GM21423 (cell line): ENCODE measurements at regions not wholly inside any gene's neighbourhood (a gene's known extent, or its start where the extent isn't known, plus 50 kb on each side); places are given as distances from the start of the nearest gene placed in this dataset.
"Not testable (repeated sequence)": the region's sequence is repeated elsewhere in the genome, so short reads cannot be mapped to it uniquely, and the experiment has no call there.

Experiments
- ATAC-seq: cut with Tn5 transposase; IDR thresholded peaks from one replicate; pipeline ENCODE4 v1.9.1; 2021; ENCODE audit warnings: mild to moderate bottlenecking, moderate library complexity; ENCODE audit not compliant: unreplicated experiment

DNA sequence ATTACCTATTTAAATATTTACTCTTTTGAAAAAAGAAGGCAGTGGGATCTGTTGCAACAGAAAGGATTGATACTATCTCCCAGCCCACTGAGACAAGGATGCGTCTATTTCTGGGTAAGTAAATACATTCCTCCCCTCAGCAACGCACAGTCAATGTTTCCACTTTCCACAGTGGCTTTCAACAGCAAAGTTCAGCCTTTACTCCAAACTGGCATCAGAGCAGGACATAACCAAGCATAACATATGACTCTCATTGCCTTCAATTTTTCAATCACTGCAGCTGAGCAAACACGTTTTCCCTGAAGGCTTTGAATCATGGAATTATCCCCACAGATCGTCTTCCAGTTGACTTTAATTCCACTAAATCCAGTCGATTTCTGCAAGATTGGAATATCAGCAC is 160.3 kb upstream of the FRG1 start:
- ATAC-seq: no peak

DNA sequence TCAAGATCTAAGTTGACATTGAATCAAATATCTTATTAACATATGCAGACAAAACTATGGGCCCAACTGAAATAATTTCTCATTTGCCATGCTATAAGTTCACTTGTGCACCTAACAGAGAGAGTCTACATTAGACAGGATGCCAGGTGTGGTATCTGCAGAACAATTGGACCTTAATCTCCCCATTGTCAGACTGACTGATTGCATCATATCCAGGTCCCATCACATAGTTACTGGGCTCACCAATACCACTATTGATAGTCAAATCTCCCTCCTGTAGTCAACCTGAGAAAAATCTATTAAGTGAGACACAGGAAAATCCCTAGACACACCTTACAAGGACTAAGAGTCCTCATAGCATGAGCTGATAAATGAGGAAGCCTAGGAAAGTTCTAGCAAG is 156.0 kb upstream of the FRG1 start:
- no peak for ATAC-seq

DNA sequence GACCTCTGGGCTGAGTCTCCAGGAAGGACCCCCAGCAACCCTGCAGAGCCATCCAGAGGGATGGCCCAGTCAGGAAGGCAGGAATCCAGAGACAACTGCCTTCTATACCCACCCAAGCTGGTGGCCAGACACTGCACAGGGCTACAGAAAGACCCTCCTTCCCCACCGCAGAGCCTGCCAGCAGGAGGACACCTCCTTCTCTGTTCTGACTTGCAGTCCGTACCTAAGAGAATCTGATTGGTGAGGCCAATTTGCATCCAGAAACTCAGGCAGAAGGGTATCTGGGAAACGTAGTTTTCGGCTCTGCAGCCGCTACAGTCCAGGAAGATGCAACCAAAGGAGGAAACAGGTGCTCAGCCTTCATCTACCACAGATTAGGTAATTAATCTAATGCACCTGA is 155.4 kb upstream of the FRG1 start:
- ATAC-seq: no peak

DNA sequence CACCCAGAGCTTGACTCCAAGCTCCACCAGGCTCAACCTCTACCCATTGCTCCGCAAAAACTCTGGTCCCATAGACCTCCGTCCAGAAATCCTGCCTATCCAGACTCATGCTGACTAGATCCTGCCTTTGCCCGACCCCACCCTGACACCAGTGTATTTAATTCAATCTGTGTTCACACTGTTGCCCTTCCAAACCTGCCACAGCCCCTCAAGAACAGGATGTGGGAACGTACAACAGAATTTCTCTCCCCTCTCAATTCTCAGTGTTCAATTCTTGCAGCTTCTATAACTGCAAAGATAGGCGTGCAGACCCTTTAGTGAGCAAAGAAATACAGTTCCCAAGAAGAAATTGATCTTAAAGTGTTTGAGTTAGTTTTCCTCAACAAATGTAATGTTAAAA is 154.2 kb upstream of the FRG1 start:
- no peak for ATAC-seq

DNA sequence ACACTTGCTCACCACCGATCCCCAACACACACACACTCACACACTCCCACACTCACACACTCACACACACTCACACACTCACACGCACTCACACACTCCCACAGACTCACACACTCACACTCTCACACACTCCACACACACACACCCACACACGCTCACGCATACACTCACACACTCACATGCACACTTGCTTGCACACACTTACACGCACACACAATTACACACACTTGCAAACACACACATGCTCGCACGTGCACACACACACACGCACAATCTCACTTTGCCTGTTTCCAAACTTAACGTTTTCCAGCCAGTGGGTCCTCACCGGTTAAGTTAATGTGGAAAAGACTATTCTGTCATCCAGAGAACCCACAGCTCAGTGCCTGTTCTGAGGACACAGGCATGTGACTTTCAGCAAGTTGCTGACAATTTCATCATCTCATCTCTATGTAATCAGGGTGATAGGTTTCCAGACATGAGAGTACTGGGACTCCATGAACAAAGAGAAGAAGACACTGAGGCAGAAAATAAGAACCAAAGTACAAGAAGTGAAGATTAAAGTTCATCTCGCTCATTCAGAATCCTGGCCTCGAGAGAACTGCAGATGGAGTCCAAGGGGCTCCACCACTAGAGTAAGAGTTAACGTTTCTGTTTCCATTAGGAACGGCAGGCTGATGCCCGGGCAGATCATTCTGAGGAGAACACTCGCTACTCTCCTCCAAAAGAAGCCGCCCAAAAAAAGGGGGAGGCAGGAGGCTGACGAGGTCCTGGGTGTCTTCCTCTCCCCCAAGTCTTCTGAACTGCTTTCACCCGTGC is 153.2 kb upstream of the FRG1 start:
- ATAC-seq: no peak

DNA sequence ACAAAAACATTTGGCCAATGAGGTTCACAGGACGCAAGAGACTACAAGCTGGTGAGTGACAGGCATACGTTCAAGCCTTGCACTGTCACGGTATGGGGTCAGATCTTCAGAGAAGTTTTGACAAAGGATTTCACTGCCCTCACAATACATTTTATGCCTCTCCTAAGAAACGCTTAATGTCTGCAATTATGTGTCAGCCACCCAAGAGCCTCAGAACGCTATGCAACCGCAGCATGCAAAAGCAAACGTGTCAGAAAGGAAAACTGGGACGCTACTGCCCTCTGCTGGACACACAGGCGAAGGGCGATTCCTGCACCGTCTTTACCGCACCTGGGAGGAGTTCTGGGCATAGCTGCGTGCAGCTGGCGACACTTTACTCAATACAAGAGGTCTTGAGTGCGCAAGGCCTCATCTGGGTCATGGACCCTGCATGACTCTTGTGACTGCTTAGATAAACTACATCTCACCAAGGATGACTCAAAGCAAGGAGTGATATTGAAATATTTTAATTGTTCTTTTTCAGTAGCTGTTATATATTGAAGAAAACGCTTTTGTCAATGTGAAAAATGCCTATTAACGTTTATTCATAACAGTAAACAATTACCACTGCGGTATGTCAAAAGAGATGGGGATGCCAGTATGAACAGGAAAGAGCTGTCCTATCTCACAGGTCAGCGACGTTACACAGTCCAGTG is 147.6 kb upstream of the FRG1 start:
- peak; percentile 96 for ATAC-seq

DNA sequence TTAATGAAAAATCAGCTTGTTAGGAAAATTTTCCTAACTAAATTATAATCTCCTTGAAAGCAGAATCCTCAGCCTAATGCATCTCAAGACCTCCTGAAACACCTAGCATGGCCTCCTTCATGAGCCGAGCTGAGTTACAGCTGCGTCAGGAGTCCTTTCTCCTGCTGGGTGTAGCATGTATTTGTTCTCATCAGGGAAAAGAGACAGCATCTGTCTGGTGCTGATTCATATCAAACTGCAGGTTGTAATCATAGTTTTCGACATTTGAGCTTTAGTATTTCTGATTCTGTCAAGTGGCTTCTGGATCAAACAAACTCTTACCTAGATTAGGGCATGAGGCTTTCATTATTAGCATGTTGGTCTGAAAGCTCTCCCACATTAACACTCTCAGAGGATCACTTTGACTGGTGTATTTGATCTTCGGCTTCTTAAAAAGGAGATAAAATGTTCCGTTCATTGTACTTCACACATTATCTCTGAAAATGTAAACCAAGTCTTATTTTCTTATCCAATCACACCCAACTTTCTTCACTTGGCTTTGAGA is 140.1 kb upstream of the FRG1 start:
- no peak for ATAC-seq

DNA sequence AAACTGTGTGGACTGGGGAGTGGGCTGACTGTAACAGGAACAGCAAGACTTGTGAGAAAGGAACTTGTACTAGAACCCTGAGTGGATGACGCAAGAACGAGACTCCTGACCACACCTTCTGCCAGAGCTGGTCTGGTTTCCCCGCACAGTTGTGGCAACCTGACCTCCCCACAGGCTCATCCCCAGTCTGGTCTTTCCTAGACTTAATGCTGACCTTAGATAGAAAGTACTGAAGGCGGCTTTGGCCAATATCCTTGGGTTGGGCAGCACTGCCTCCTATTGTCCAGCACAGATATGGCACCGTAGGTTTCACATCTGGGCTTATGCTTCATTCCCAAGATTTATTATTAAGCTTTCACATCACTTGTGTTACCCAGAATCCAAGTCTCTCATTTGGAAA is 137.8 kb upstream of the FRG1 start:
- ATAC-seq: no peak

DNA sequence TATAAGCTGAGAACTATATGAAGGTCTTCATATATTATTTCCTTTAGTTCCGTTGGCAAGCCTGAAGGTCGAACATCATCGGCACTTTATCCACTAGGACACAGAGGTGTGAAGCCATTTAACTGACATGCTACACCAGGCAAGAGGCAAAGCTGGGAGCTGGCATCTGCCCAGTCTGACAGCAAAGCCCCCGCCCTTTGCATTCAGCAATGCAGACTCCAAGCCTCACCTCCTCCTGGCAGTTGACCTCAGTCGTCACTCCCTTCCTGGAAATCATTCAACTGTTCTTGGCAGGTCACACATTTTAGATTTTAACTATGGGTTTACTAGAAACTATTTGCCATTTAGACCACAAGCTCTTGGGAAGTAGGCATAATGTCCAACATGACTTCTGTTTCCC is 135.8 kb upstream of the FRG1 start:
- ATAC-seq: no peak

DNA sequence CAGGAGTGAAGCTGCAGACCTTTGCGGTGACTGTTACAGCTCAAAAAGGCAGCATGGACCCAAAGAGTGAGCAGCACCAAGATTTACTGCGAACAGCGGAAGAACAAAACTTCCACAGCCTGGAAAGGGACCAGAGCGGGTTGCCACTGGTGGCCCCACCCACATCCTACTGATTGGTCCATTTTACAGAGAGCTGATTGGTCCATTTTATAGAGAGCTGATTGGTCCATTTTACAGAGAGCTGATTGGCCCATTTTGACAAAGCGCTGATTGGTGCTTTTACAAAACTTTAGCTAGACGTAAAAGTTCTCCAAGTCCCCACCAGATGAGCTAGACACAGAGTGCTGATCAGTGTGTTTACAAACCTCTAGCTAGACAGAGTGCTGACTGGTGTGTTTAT is 134.2 kb upstream of the FRG1 start:
- no peak for ATAC-seq

DNA sequence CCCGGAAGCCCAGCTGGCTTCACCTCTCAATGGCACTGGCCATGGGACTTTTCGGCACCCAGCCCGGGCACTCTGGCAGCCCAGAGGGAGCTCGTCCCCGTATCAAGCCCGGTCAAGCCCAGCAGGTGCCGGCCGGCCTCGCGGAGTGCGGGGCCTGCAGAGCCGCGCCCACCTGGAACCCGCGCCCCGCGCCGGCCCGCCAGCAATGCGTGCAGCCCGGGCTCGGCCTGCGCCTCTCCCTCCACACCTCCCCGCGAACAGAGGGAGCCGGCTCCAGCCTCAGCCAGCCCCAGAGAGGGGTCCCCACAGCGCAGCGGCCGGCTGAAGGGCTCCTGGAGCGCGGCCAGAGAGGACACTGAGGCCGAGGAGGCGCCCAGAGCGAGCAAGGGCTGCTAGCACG is 133.6 kb upstream of the FRG1 start:
- ATAC-seq: no peak

DNA sequence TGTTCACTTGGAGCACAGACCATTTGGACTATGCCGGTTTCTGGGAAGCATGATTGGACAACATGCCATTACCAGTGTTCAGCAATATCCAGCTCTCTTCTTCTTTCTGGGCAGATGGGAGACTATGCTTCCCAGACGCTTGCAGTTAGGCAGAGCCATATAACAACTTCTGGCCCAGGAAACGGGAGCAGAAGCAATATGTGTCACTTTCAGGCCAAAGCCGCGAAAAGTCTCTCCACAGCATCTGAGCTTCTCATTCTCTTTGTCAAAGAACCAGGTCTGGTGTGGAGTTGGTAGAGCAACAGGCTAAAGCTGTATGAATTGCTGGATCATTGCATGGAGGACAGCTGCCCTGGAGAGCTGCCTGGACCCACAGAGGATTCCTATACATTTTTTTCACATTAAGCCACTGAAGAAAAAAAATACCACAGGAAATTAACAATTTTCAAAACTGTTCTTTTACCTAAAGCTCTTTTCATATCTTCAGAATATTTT is 131.4 kb upstream of the FRG1 start:
- ATAC-seq: no peak

DNA sequence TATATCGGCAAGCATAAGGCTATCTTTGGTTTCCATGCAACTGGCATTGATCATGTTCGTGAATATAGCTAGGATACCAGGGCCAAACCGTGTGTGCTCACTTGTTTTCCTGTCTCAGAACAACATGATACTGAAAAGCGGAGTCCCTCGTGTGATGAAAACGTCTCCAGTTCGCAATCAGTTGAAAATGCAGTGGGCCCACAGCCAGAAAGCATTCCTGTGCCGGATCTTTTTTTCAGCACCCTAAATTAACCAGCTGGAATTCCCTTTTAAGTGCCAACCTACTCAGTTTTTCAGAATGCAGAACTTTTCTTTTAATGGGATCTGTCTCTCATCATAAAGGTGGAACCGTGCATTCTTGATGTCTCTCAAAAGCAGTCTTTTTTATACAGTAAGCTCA is 130.8 kb upstream of the FRG1 start:
- no peak for ATAC-seq

DNA sequence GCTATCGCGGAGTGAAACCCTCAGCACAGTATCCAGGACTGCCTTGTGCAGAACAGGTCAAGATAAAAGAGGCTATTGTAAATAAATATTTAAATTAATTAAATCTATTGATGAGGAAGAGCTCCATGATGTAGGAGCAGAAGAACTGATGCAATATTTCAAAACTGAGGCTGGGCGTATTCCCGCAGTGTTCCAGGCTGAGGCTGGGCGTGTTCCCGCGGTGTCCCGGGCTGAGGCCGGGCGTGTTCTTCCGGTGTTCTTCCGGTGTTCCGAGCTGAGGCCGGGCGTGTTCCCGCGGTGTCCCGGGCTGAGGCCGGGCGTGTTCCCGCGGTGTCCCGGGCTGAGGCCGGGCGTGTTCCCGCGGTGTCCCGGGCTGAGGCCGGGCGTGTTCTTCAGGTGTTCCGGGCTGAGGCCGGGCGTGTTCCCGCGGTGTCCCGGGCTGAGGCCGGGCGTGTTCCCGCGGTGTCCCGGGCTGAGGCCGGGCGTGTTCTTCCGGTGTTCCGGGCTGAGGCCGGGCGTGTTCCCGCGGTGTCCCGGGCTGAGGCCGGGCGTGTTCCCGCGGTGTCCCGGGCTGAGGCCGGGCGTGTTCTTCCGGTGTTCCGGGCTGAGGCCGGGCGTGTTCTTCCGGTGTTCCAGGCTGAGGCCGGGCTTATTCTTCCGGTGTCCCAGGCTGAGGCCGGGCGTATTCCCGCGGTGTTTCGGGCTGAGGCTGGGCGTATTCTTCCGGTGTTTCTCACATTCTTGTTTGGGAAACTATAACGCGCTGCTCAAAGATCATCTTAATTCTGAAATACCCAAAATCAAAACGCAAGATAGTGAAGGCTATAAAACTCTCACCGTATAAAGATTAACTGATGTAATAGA is 130.1 kb upstream of the FRG1 start:
- ATAC-seq: not testable (repeated sequence)

DNA sequence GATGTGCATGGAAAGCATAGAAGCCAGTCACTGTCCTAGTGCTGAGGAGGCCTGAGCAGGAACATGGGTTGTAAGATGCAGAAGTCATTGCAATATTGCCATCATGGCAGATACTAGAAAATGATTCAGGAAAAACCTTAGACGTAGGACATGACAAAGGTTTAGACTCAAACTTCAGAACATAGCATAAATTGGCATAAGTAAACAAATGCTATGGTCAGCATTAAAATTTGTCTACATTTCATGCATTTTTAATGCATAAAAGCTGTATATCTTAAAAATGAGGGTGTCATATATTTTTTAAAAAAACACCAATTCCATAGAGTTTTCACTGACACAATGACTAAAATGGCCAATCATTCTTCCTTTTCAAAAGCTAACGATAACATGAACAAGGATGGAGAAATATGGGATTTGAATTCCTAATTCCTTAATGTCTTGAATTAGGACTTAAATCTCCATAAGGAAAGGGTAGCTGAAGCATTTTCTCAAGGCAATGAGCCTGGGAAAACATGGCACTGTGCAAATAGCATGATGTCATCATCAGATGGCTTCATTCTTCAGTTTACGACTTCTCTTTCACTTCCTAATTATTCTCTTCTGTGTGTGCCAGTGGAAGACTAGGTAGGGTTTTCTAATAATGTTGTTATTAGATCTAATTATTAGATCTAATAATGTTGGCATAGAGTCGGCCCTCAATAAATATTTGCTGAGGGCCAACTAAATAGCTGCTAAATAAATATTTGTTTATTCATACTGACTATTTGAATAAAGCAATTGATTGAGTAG is 125.1 kb upstream of the FRG1 start:
- no peak for ATAC-seq

DNA sequence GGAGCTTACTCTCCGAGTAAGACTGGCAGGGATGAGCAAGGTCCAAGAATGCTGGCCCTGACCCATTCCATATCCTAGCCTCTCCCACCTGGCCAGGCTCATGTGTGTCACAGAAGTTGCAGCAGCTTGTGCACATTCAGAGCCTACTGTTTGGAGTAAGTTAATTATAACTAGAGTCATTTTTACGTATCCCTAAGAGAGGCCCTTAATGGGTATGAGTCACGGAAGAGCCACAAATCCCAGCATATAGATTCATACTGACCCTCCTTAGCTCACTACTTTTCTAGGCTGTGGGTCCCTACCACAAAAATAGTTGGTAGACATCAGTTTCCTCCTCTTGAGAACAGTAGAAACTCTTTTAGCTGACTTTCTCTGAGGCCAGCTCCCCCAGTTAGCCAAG is 118.3 kb upstream of the FRG1 start:
- no peak for ATAC-seq

DNA sequence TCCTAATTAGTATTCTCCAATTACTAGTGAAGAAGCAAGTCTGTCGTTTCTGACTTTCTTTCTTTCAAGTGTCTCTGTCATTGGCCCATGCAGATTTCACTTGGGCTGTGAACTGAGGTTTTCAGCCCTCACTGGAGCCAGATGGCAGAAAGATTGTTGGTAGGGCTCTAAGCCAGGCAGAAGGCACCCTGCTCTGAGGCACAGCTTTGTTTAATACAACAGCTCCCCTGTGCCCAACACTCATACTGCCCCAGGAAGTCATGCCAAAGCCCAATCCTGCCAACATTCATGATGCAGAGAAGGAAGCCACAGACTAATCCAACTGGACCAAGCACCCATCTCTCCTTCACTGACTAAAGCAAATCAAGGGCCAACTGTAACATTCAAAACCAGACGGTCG is 117.1 kb upstream of the FRG1 start:
- no peak for ATAC-seq

DNA sequence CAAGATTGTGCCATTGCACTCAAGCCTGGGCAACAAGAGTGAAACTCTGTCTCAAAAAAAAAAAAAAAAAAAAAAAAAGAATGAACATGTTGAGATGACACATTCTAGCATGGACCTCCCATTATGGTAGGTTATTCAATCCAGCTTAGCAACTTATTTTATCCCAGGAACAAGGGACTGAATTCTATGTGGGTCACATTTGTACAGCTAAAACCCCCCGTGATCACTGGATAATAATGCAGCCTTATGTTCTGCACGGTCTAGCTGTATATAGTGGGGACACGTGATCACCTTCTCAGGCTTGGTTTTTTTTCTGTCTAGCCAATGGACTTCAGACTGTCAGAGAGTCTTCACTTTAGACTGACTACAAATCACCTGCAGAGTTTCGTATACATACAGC is 115.2 kb upstream of the FRG1 start:
- no peak for ATAC-seq

DNA sequence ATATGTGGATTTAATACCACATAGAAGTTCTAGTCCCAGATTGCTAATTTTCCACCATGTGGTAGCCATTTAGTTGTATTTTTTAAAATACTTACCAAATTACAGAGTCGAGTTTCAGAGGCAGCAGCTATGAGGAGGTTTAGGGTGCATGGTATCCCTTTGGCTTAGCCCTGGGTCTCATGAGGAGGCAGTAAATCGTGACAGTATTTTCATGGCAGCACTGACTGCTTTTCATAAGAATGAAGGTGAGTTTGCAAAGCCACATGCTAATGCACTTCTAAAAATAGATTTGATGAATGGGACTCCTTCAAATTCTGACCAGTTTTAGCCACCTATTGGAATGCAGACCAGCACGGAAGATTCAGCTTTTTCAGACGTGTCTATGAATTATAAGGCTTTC is 114.0 kb upstream of the FRG1 start:
- ATAC-seq: no peak

DNA sequence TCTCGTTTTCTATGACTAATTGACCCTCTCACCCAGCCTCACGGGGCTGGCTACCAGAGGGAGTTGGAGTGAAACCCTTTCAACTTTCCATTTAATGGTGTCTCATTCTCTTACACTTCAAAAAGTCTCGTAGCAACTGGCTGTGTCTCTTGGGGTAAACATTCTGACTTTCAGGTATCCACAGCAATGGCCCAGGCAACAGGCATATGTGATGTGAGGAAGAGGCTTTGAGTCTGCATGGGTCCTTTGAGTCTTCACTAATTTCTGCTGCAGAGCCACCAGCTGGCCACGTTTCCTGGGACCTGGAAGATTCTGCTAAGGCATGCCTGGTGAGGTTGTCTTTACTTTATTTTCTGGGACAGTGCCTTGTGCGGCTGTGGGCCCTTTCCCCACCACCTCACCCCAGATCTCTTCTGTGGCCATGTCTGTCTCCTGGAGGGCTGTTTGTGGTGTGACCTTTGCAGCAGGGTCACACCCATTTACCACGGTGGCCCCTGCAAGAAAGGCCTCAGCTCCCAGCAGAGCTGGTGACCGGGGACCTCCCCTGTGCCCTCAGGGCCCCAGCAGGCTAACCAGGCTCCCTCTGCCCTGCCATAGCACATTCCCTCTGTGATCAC is 112.5 kb upstream of the FRG1 start:
- ATAC-seq: no peak
